ENCODE measurements at regions not wholly inside any gene's neighbourhood (a gene's known extent, or its start where the extent isn't known, plus 50 kb on each side); places are given as distances from the start of the nearest gene placed in this dataset.

DNA sequence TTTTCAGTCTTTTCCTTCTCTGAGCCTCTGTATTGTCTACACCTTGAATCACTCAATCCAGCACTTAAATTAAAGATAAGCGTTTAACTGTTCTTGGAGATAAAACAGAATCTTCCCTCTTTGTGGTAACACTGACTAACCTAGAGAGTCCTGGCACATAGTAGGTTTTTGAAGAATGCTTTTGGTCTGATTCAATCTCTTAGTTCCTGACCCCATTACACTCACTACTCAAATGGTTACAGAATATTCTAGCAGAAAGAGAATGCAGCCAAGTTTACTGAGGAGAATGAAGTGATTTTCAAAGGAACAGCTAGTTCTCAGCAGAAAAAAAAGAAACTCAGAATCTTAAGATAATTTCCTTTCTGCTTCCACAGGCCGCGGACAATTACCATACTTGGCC, 309.2 kb upstream of the PRMT6 start:
- no peaks in the 10 kb centered on the region for H3K4me1 ChIP-seq
- TF ChIP-seq, protein P1, sequence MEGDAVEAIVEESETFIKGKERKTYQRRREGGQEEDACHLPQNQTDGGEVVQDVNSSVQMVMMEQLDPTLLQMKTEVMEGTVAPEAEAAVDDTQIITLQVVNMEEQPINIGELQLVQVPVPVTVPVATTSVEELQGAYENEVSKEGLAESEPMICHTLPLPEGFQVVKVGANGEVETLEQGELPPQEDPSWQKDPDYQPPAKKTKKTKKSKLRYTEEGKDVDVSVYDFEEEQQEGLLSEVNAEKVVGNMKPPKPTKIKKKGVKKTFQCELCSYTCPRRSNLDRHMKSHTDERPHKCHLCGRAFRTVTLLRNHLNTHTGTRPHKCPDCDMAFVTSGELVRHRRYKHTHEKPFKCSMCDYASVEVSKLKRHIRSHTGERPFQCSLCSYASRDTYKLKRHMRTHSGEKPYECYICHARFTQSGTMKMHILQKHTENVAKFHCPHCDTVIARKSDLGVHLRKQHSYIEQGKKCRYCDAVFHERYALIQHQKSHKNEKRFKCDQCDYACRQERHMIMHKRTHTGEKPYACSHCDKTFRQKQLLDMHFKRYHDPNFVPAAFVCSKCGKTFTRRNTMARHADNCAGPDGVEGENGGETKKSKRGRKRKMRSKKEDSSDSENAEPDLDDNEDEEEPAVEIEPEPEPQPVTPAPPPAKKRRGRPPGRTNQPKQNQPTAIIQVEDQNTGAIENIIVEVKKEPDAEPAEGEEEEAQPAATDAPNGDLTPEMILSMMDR (IDR thresholded peaks at IDR 0.05), result no peak
- H3K27me3 ChIP-seq, result no peaks in the 10 kb centered on the region
- FAIRE-seq (no peak), ATAC-seq (no peak), DNase-seq (no peak)
- intact Hi-C loops (cut with DNase I), result no loop called here
- no peaks in the 10 kb centered on the region for H3K36me3 ChIP-seq
- H3K4me3 ChIP-seq, result no peak overlapping the region
- 53 to 57% methylated on average over 3 of the region's 3 CpGs for WGBS, 2 donors
- no peaks in the 10 kb centered on the region for H3K9me3 ChIP-seq
- no peak overlapping the region for H3K27ac ChIP-seq

DNA sequence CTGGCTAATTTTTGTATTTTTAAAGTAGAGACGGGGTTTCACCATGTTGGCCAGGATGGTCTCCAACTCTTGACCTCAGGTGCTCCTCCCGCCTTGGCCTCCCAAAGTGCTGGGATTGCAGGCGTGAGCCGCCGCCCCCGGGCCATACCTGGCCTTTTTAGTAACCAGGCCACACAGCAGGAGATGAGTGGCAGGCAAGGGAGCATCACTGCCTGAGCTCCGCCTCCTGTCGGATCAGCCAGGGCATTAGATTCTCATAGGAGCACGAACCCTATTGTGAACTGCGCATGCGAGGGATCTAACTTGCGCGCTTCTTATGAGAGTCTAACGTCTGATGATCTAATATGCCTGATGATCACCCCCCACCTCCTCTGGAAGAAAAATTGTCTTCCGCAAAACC, 308.7 kb upstream of the PRMT6 start:
- Histone ChIP-seq H3K36me3 (no peaks in the 10 kb centered on the region), H3K4me3 (no peak overlapping the region), H3K4me1 (no peaks in the 10 kb centered on the region), H3K27ac (no peak overlapping the region), H3K27me3 (no peaks in the 10 kb centered on the region), H3K9me3 (no peaks in the 10 kb centered on the region)
- no peak for FAIRE-seq
- no peak for ATAC-seq
- TF ChIP-seq, protein P1 (IDR thresholded peaks at IDR 0.05), result no peak
- intact Hi-C loops (cut with DNase I), result no loop called here
- DNase-seq, result peak in 2 of 6 donors; percentile 20 to 23
- 77 to 86% methylated on average over 15 of the region's 15 CpGs for WGBS, 2 donors

DNA sequence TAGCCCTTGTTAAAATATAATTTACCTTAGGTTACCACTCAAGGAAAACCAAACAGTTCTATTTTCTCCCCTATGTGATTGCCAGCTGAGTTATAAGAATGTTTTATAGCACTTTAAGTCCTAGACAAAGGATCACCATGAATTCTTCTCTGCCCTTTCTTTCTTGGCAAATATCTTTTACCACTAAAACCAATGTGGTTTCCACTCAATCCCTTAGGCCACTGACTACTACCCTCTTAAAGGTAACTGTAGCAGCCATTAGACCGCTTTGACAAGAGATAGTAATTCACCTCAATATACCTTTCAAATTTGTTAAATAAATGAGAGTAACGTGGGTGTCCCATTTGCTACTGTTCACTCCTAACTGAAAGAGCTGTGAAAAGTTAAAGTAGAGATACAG, 307.9 kb upstream of the PRMT6 start:
- no peaks in the 10 kb centered on the region for H3K4me1 ChIP-seq
- H3K4me3 ChIP-seq, result no peak overlapping the region
- H3K9me3 ChIP-seq, result no peaks in the 10 kb centered on the region
- FAIRE-seq (no peak), ATAC-seq (no peak), DNase-seq (no peak)
- H3K36me3 ChIP-seq, result no peaks in the 10 kb centered on the region
- TF ChIP-seq, protein P1 (IDR thresholded peaks at IDR 0.05), result no peak
- no peaks in the 10 kb centered on the region for H3K27me3 ChIP-seq
- WGBS, 2 donors, result 51% methylated on average over 2 of the region's 2 CpGs
- no peak overlapping the region for H3K27ac ChIP-seq
- intact Hi-C loops (cut with DNase I), result no loop called here

DNA sequence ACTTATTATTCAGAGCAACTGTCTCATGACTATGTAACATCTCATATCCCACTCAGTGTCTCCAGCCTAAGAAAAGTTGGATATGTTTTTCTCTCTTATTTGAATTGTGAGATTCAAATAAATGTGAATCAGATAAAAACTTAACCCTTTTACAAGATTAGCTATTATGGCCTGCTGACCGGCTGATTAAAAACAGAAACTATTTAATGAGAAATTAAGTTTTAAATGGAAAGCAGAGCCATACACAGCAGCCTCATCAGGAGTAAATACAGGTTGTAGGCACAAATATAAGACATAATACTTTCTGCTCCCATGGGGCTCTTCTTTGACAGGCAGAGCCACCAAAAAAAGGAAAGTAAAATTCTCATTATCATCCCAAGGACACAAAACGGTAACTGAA, 307.0 kb upstream of the PRMT6 start:
- TF ChIP-seq, protein P1 (IDR thresholded peaks at IDR 0.05), result no peak
- Histone ChIP-seq H3K27ac (no peak overlapping the region), H3K4me3 (no peak overlapping the region), H3K36me3 (no peaks in the 10 kb centered on the region), H3K4me1 (no peaks in the 10 kb centered on the region), H3K9me3 (no peaks in the 10 kb centered on the region), H3K27me3 (no peaks in the 10 kb centered on the region)
- intact Hi-C loops (cut with DNase I), result no loop called here
- ATAC-seq (no peak), FAIRE-seq (no peak), DNase-seq (no peak)
- 22 to 24% methylated on average over 2 of the region's 2 CpGs for WGBS, 2 donors

DNA sequence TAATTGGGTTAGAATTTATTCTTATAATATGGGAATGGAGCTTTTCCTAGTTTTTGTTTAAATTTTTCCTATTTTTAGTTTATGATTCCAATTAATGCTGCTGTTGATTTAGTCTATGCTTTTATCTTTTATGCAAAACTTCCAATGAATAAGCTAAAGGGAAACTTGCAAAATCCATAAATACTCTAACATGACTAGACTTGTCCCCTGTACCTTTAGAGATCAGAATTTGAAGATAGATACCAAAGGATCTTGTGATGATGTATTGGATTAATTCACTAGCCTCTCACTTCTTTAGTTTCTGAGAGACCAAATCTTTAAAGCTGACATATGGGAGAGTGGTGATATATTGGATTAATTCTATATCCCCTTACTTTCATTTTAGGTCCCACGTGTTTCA, 306.6 kb upstream of the PRMT6 start:
- Histone ChIP-seq H3K9me3 (no peaks in the 10 kb centered on the region), H3K27ac (no peak overlapping the region), H3K36me3 (no peaks in the 10 kb centered on the region), H3K4me3 (no peak overlapping the region), H3K4me1 (no peaks in the 10 kb centered on the region), H3K27me3 (no peaks in the 10 kb centered on the region)
- WGBS, 2 donors, result 41 to 62% methylated on average over 1 of the region's 1 CpG
- no peak for FAIRE-seq
- ATAC-seq, result no peak
- TF ChIP-seq, protein P1 (IDR thresholded peaks at IDR 0.05), result no peak
- DNase-seq, result no peak
- intact Hi-C loops (cut with DNase I), result no loop called here

Measured in pancreas (tissue), 10 donors.